Suppressor macrophage treated with lipopolysaccharide for 4 hours (primary cell): ENCODE measurements at regions not wholly inside any gene's neighbourhood (a gene's known extent, or its start where the extent isn't known, plus 50 kb on each side); places are given as distances from the start of the nearest gene placed in this dataset.
"Not testable (repeated sequence)": the region's sequence is repeated elsewhere in the genome, so short reads cannot be mapped to it uniquely, and the experiment has no call there.

ENCODE experiments used
- DNase-seq: peaks from one replicate; pipeline ENCODE4 v3.0.0-alpha.2; 2020

DNA sequence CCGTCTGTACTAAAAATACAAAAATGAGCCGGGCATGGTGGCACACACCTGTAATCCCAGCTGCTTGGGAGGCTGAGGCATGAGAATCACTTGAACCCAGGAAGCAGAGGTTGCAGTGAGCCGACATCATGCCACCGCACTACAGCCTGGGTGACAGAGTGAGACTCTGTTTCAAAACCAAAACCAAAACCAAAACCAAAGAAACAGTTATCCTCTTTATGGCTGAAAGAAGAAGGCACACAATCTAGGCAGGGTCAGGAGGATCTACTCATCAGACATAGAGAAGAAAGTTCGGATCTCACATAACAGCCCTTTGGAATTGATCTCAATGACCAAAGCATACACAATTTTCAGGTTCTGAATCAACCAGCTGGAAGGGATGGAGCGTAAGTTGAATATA lies 411.3 kb upstream of the SLC35B3 start:
- peak; percentile 9 for DNase-seq

DNA sequence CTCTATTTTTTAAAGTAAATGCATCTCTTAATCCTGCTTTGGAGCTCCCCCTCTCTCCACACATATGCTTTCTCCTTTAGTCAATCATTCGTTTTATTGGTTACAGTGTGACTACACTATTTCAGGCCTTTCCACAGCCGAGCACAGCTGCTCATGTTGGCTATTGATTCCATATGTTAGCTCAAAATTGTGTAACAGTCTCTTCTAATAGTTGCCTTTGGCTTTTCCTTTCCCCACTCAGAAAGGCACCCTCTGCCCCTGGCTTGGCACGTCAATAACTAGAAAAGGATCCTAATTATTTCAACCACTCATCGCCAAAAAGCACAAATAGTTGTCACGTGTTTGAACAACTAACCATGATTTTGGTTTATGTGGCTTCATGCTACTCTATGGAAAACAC lies 410.3 kb upstream of the SLC35B3 start:
- no peak for DNase-seq

DNA sequence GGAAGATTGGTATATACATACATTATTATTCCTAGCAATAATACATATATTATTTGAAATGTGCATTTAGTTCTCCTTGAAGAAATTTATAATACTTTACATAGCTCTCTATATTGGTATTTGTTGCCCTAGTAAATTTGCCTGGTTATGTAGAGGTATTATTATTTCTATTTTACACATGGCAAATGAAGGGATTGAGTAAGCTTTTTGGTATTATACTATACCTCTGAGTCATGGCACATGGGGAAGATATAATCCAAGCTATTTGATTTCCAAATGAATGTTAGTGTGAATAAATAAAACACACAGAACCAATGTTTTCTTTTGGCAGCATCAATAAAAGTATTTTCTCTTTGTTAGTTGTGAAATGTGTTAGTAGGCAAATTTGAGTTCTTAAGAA lies 409.6 kb upstream of the SLC35B3 start:
- DNase-seq = no peak

- DNase-seq = no peak
Measured at GRCh38 chr6:8839626-8840025, 404.3 kb upstream of the SLC35B3 start.

GRCh38 chr6:8837343-8837742 lies 402.0 kb upstream of the SLC35B3 start:
- DNase-seq = no peak

- DNase-seq = not testable (repeated sequence)
Measured at GRCh38 chr6:8832695-8833094, 397.4 kb upstream of the SLC35B3 start.

GRCh38 chr6:8831366-8832152 lies 396.2 kb upstream of the SLC35B3 start:
- peak; percentile 67 for DNase-seq

DNA sequence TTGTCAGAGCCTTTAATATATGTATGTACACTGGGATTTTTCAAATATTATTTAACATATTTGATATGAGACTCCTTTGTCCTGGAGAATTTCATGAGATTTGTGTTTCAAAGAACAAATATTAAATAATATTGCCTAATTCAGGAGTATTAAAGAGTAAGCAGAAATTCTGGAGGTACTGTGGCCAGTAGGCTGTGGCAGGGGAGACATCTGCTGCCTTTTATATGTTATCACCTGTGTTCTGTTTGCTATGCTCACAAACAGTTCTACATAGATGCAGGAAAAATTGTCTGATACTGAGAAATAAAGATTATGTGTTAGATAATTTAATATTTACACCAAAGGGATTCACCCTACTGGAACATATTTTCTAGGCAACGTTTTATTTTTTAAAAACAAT lies 395.4 kb upstream of the SLC35B3 start:
- no peak for DNase-seq

- DNase-seq = peak; percentile 13
Measured at GRCh38 chr6:8829796-8830195, 394.5 kb upstream of the SLC35B3 start.

DNA sequence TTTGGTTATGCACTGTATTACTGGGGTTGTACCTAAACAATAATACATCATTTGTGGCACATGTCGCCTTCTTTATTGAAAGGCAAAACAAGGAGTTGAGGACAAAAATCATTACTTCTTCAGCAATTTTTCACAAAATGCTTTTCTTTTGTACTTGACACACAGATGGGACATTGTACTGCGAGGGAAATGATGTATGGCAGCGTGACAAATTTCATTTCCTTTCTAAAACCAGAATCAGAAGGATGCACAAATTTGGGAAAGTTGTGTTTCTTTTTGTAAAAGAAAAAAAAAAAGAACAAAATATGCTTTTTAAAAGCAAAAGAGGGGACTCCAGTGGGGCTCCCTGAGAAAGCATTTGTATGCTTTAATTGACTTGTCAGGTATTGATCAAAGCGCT lies 394.0 kb upstream of the SLC35B3 start:
- DNase-seq = no peak

DNA sequence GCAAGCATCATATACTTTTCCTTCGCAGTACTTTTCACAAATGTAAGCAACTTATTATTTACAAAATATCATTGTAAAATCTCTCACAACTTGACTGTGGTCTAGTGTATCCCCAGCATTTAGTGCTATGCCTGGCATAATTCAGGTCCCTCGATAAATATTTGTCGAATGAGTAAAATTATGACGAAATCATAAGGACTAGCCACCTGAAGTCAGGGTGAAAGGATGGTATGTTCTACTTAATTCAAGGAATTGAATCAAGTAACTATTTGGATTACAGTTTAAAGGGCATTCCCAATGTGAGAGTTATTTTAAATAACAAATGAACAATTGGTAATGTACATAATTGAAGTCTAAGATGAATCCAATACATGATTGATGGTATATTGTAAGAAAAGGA lies 393.0 kb upstream of the SLC35B3 start:
- DNase-seq = no peak

- no peak for DNase-seq
Measured at GRCh38 chr6:8825726-8826125, 390.4 kb upstream of the SLC35B3 start.

DNA sequence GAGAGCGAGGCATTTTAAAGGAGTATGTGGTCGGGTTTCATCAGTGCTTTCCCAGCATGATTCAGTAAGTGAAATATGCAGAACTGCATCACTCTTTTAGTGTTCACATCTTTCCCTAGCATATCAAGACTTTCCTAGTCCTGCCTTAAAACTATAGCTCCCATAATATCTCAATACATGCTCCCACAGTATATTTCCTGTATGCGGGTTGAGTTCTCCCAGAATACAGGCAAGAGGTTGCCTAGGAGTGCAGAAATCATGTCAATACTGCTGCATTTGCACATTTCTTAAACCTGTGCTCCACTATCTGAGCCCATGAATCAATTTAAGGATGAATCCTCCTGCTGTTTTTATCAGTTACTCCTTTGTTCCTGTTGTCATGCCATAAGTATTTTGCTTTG lies 386.6 kb upstream of the SLC35B3 start:
- no peak for DNase-seq

DNA sequence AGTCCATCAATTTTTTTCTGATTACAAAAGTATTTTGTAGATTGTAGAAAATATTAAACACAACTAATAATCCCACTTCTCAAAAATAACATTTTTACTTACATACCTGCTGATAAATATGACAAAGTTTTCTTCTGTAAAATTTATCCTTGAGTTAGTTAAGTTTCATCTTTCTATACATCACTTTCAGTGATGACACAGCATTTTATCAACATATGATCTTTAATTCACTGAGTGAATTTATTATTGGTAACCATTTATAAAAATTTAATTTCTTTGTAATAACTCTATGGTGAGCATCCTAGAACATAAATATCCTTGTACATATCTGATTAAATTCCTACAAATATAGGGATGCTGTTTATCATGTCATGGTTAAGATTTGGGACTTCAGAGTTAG lies 385.0 kb upstream of the SLC35B3 start:
- DNase-seq = no peak

GRCh38 chr6:8819446-8819845 lies 384.1 kb upstream of the SLC35B3 start:
- DNase-seq = no peak

DNA sequence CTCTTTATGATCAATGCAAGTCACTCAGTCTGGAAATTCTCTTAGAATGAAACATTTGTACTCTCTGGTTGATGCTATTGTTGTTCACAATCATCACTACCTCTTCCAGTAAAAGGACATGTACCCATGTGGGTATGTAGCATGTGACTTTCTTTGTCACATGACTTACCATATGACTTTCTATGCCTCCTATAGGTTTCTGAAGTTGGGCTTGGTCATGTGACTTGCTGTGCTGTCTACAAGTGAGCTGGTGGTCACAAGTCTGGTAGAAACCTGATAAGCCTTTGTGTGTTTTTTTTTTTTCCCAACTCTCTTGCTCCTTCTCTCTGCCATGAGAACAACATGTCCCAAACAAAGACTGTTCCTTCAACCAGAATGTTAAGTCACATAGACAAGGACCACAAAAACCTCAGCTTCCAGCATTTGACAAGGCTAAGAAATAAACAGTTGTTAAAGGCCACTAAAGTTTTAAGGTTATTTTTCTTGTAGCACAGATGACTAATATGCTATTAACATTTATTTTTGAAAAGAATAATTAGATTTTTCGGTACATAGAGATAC lies 379.2 kb upstream of the SLC35B3 start:
- DNase-seq = no peak

DNA sequence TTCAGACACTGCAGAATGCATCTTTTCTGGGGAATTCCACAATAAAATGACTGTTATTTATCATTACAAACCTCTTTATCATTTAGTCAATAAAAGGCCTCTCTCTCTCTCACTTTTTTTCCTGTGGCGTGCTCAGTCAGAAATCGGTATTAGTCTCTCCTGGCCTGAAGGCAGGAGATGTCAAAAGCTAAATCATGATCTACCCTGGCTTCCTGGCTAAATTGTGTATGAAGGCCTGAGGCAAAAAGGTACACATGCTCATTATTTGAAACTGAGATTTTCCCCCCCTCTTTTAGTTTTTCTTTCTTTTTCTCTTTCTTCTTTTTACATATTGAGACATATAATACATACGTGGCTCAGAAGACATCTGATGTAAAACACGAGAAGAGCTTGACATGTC lies 375.0 kb upstream of the SLC35B3 start:
- no peak for DNase-seq

DNA sequence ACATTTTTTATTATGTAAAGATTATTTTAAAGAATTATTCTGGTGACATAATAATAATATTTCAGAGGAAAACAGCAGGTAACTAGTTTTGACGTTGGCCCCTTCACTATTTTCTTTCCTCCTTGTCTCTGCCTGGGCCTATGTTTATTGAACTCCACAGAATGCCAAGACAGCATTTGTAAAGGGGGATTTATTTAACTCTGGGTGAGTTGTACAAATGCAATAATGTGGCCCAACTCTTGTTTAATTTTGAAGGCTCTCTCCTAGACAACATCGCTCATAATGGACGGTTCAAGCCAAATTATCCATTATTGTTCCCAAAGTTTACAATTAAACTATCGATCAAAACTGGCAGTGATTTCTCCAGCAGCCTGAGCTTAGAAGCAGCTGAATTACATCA lies 374.3 kb upstream of the SLC35B3 start:
- DNase-seq = no peak

- no peak for DNase-seq
Measured at GRCh38 chr6:8803181-8803760, 367.9 kb upstream of the SLC35B3 start.

- DNase-seq = not testable (repeated sequence)
Measured at GRCh38 chr6:8802397-8802796, 367.1 kb upstream of the SLC35B3 start.

DNA sequence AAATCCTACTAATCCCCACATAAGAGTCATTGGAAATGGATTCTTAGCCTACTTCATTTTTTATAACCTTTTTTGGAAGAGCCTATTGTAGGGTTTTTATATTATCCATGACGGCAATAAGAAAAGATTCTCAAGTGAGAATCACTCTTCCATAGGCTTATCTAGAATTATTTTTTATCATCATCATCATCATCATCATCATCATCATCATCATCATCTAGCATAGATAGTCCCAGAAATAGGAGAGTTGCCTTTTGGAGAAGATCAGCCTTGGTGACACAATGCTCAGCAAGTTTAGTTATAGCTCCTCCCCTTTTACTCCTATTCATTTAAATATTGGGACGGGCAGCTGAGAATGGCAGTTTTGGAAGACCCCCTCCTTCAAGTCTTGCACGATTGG lies 359.1 kb upstream of the SLC35B3 start:
- DNase-seq = no peak

- no peak for DNase-seq
Measured at GRCh38 chr6:8789878-8790277, 354.5 kb upstream of the SLC35B3 start.

GRCh38 chr6:8785223-8785622 lies 349.9 kb upstream of the SLC35B3 start:
- DNase-seq = no peak

DNA sequence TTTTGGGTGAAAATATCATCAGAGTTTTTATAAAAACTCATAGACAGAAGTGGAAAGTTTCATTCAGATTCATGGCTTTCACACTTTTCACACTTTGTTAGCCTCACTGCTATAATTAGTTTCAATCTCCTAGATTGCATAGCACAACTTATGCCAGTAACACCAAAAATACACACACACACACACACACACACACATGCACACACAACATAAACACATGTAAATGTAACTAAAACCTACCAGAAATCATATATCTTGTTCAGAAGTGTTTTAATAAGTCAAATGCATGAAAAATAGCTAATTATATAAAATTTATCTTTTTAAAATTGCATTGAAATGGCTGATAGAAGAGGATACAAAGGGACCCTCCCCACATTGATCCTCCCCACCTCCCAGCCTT lies 347.8 kb upstream of the SLC35B3 start:
- DNase-seq = no peak

DNA sequence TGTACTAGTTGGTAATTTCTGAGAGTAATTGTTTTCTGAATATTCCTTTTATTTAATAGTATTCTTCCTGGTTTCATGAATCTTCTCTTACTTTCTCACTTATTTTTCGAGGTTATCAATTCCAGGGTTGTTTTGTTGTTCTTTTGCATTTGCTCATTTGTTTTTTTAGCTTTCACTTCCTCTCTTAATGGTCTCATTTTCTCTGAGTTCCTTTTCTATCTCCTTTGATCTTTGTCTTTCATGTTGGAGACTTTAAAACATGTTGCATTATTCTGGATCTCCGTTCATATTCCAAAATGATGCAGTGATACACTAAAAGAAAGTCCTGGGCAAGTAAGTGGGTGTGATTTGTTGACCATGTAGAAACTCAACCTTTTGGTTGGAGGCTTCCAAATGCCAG lies 345.3 kb upstream of the SLC35B3 start:
- no peak for DNase-seq
